ENCODE measurements at regions not wholly inside any gene's neighbourhood (a gene's known extent, or its start where the extent isn't known, plus 50 kb on each side); places are given as distances from the start of the nearest gene placed in this dataset.

DNA sequence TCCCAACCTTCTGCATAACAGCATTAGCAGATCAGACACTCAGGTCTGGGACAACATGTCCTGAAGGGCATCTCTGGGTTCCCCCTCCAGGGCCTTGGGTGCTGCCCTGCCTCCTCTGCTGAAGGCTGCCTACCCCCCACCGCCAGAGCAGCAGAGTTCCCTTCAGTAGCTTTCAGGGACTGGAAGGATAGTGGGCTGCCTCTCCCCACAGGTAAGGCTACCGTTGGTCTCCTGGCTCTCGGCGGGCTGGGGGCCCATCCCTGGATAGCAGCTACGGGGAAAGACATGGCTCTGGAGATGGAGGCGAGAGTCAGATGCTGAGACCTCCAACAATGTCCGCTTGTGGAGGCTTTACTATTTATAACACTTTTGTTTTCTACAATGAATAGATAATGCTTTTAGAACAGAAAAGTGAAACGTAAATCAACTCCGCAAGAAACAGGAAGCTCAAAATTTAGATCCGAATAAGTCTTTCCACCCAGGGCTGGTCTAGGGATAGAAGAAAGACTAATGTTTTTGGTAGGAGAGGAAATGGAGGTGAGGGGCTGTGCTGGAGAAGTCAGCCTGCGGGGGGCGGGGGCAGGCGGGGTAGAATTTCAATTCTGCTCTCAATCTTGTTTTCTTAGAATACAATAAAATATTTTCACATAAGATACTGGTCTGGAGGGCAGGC, 58.4 kb downstream of the ARL4C start:
- DNase-seq (ENCODE audit: low read depth) = no peak

DNA sequence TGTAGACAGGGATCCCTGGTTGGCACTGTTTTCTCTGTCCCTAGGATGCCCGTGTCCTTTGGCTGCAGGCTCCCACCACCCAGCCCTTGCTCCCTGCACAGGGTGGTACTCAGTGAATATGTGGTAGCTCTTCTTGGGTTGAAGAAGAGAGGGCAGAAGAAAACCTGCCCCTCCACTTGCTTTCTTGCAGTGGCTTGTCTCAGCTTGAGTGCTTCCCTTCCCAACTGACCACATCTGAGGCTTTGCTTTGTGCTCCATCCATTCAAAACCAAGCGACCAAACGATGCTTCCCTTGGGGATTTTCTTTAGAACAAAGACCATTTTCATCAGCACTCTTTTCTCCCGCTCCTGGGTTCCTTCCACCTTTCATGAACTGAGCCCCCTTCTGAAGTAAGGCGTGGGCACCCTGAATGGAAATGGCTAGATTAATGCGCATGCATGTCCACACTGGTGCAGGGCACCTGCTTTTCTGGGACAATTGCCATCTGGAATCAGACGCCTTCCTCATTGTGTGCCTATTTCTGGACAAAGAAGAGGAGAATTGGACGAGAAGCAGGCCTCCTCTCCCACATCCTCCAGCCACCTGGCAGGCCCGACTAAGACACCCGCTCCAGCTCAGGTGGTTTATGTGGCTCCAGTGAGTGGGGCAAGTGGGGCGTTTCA, 59.1 kb downstream of the ARL4C start:
- DNase-seq (ENCODE audit: low read depth) = no peak

DNA sequence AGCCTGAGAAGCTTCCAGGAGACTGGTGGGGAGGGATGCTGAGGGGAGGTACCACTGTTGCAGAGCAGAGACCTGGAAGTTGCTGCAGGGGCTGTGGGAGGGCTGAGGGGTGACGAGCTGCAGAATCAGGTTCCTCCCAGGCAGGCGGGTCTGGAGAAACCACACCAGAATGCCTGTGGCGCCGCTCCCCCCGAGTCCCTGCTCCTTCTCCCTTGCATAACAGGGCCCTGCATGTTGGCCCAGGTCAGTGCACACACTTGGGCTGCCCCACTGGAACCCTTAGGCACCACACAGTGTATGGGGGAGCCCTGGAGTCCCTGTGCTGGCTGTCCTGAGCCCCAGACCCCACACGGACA, 60.4 kb downstream of the ARL4C start:
- no peak for DNase-seq (ENCODE audit: low read depth)

DNA sequence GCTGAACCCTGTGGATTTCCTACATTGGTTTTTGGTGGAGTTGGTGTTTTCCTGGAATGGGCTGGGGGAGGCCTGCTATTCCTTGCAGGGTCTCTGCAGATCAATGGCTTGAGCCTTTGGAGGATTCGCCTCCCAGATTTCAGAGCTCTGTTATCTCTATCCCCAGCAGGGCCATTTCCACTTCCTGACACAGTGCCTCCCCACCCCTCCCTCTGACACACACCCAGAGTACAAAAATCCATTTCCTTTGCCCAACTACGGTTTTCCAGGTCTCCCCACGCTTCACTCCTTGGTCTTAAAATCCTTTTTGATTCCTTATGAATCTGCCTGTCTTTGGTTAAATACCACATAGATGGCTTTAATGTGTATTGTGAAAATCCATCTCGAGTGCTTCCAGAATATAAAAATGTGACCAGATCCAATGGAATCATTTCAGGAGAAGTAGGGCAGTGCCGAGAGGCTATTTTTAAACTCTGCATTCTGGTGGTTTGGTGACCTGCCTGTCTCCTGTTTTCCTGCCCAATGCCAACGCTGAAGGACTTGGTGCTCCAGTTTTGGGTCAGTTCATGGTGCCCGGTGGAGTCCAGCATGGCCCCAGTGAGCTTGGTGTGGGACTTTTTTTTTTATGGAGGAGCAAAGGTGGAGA, 60.9 kb downstream of the ARL4C start:
- DNase-seq (ENCODE audit: low read depth) = no peak

DNA sequence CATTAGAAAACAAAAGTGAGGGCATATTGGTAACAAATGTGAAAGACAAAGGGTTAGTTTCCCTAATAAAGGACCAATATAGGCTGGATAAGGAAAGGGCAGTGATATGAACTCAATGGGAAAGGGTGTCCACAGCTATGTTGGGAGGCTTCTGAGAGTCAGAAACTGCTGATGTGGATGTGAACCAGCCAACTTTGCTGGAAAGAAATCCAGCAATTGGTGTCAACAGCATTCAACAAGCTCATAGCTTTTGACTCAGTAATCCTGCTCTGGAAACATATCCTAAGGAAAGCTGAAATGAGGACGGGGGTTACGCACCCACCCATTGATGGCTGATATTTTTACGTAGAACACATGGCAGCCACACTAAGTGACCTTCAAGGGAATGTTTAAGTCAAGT, 63.7 kb downstream of the ARL4C start:
- DNase-seq (ENCODE audit: low read depth) = no peak

DNA sequence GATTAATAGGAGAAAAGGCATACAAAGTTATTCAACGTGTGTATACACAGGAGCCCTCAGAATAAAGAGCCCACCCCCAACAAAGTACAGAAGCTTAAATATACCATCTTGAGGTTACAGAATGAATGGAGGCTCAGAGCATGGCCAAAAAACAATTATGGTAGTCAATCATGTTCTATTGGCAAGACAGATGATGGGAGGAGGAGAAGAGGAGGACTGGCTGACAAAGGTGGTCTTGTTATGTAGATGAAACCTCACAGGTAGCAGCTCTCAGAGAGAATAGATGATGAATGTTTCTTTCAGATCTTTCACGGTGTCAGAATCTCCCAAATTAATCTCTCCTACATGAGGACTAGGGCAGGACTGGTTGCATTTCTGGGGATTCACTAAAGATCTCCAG, 66.0 kb downstream of the ARL4C start:
- no peak for DNase-seq (ENCODE audit: low read depth)

DNA sequence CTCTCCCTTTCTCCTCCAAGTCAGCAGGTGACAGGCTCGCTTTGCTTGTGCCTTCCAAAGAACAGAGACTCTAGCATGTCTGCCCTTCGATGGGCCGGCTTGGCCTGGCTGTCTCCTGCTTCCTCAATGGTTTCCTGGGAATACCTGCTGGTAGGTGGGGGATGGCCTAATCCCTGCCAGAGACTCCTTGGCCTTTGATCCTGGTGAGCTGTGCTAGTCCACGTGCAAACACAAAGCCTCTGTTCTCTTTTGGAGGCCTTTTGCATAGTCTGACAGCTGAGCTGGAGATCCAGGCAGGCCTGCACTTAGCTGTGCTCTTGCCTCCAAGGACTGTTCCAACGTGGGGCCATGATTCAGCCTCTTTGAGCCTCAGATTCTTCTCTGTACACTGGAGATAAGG, 67.6 kb downstream of the ARL4C start:
- DNase-seq (ENCODE audit: low read depth) = no peak

DNA sequence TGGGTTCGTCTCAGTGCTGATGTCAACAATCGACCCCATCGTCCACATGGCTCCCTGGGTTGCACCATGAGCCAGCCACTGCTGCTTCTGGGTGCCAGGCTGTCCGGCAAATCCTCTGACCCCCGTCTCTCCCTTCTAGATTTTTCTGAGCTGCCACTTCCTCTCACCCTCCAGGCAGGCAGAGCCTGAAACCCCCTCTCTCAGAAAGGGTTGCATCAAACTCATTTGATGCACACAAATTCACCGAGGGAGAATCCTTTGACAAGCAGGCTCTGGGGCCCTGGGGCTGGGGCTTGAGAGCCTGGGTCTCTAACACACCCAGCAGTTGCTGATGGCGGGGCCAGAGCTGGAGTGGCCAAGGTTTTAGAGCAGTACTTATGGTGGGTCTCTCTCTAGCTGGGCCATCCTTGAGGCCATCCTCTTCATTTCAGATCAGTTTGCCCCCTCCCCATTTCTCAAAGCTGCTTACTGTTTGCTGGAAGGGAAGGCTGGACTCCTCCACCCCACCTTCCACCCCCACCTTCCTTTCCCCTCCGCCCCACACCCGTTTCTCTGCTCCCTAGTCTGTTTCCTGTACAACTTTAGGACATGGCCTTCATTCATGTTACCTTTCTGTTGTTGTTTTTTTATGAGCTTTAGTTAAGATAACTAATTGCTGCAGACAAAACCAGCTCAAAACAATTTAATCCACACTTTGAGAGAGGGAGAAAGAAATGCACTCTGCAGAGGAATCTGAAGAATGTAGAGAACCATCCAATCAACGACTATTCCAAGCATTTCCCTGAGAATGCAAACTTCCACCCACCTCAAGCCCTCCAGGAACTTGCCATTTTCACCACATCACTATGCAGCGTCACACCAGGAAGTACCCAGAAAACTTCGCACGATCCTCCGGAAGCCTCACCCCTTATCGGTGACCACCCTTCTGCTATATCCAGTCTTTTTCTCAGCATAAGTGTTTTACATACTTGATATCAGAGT, 69.5 kb downstream of the ARL4C start:
- peak; percentile 86 for DNase-seq (ENCODE audit: low read depth)

GRCh38 chr2:234426616-234427015, 70.3 kb downstream of the ARL4C start:
- no peak for DNase-seq (ENCODE audit: low read depth)

DNA sequence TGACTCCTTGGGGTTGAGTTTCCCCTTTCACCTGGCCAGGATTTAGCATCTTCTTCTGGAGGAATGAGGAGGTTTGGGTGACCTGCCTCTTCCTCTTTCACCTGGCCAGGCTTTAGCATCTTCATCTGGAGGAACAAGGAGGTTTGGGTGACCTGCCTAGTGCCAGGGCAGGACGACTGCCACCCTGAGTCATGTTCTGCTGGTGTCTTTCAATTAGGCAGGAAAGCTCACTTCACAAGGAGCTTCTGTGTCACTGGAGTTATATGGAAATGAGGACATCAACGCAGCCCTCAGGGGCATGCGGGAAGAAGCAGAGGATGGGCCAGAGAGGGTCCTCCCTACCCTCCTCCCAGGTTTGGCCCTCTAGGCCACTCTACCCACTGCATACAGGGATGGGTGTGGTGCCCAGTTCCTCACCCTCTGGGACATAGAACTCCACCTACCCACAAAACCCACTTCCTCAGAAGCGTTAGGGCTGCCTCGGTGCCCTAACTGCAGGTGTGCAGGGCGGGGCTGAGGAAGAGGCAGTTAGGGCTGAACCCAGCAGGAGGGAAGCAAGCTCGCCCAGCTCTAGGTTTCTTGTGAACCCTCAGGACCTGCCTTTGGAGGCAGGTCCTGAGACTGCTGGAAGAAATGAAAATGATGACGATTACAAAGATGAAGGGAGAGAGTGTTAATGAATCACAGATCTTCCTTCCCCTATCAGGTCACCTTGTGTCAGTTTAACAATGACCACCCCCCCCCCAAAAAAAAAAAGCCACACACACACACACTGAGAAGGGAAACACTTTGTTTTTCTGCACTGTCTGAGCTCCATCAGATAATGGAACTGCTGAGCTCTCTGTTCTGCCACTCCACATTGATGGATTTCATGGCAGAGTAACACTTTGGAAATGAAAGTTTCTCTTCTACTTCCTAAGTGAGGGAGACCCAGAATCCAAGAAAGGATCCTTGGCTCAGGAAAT, 71.0 kb downstream of the ARL4C start:
- no peak for DNase-seq (ENCODE audit: low read depth)

- DNase-seq (ENCODE audit: low read depth) = no peak
These were observed 73.0 kb downstream of the ARL4C start for GRCh38 chr2:234423884-234424283.

DNA sequence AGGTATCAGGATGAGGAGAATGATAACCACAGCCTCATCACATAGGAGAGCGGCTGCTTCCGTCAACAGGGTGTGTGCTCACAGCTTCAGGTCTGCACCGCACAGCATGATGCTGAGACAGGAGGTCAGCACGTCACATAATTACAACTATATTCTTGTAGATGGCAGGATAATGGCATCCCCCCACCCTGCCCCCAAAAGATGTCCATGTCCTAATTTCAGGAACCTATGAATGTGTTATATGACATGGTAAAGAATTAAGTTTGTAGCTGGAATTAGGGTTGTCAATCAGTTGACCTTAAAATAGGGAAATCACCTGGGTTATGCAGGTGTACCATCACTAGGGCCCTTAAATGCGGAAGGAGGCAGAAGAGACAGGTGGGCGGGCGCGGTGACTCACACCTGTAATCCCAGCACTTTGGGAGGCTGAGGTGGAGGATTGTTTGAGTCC, 73.9 kb downstream of the ARL4C start:
- no peak for DNase-seq (ENCODE audit: low read depth)

DNA sequence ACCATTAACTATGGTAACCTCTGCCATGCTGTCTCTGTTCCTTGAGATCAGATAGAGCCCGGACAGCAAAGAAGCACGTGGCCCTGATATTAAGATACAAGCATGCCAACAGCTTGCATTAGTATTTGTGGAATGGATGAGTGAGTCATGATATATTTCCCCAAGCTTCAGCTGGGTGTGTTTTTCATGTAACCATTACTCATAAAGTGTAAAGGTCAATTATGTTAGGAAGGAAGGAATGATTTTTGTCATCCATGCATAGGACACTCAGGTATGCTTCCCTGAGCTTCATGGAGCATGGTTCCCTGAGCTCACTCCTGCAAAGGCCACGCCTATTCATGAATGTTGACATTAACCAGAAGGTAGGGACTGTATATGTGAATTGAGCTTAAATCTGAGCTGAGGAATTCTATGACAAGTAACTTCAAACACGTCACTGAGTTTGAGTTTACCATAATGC, 74.6 kb downstream of the ARL4C start:
- DNase-seq (ENCODE audit: low read depth) = peak; percentile 94

DNA sequence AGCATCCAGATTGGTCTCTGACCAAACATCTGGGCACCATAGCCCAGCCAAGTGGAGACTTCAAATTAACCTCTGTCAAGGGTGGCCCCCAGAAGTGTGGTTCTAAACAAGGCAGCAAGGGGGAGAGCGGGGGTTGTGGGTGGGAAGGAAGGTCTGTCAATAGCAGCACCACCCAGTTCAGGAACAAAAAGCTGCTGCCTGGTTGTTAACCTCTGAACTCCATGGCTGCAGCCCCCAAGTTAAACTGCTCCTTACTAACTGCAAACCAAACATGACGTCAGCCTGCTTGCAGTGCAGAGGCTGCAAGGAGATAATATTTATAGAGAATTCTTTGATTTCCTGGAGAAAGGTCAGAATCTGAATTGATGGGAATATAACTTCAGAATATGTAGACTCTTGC, 76.5 kb downstream of the ARL4C start:
- no peak for DNase-seq (ENCODE audit: low read depth)

GRCh38 chr2:234419726-234420125, 77.2 kb downstream of the ARL4C start:
- DNase-seq (ENCODE audit: low read depth) = no peak

DNA sequence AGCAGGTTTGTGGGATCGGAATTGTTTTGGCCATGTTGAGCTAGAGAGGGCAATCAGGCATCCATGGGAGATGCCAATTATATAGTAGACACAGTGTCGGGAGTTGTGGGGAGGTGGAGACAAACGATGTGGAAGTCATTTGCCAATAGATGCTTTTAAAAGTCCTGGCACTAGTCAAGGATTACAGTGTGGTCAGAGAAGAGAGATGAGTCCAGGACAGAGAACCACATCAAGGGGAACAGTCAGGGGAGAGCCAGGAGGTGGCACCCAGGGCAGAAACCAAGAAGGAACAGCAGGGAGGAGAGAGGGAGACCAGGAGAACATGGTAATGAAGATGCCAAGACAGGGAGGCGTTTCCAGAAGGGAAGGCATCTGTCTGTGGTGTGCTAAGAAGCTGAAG, 81.2 kb downstream of the ARL4C start:
- no peak for DNase-seq (ENCODE audit: low read depth)

GRCh38 chr2:234414596-234414995, 82.3 kb downstream of the ARL4C start:
- peak; percentile 81 for DNase-seq (ENCODE audit: low read depth)

DNA sequence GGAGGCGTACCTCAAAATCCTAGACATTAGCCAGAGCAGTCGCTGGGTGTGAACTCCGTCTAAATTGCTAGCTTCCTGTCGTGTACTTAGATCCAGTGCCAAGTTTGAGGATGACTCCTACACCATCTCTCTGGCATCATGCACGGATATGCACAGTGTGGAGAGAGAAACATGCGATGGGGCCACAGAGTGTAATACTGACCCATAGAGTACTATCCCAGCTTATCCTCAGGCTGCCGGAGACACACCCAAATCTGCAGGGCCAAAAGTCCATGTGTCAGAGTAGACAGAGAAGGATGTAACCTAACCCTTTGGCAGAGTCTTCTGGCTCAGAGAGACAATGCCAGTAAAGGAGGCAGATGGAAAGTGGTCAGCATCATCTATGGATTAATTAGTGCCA, 84.2 kb downstream of the ARL4C start:
- peak; percentile 27 for DNase-seq (ENCODE audit: low read depth)

DNA sequence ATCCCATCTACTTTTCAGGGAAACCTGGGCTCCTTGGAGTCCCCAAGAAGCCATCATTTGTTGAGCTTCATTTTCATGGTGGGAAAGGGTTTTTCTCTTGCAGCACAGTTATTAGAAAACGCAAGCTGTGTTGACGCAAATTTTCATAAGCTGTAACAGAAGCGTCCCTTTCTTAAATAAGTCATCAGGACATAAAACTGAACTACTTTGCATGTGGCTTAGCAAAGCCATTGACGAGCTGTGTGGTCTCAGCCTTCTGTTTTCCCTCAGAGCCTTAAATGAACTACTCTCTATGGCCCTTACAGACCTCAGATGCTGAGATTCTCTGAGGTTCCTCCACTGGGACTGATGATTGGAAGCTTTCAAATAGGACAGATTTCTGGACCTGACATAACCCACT, 85.1 kb downstream of the ARL4C start:
- no peak for DNase-seq (ENCODE audit: low read depth)

DNA sequence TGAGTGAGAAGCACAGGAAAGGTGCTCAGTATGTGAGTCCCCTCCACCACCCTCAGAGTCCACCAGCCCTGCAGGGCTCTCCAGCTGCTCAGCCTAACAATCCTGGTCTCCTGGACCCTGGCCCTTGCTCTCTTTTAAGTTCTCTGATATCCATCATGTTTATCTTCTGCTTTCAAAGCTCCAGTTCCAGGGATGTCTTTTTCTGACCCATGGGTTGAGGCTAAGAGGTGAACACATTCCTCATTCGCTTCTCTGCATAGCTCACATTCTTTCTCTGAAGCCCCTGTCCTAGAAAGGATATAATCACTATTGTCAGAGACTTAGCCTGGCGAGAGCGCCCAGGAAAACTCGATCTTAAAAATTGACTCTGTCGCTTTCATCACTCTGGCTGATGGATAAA, 86.4 kb downstream of the ARL4C start:
- DNase-seq (ENCODE audit: low read depth) = no peak

- no peak for DNase-seq (ENCODE audit: low read depth)
These were observed 87.3 kb downstream of the ARL4C start for GRCh38 chr2:234409590-234409989.
